ENCODE measurements at regions not wholly inside any gene's neighbourhood (a gene's known extent, or its start where the extent isn't known, plus 50 kb on each side); places are given as distances from the start of the nearest gene placed in this dataset.

GRCh38 chr2:215794829-215795546 is 218.4 kb downstream of the MREG start:
- no peak overlapping the region for H3K4me3 ChIP-seq (ENCODE audit: control extremely low read depth in 1 of 5, extremely low read depth in 1 of 5, insufficient read depth in 1 of 5, low read depth in 2 of 5, low read length in 4 of 5)
- no peaks in the 10 kb centered on the region for H3K79me2 ChIP-seq (ENCODE audit: control insufficient read depth, insufficient read depth, low read length)
- H3K36me3 ChIP-seq (replicated peaks in 1 of 2; ENCODE audit: control extremely low read depth in 1 of 2, control insufficient read depth in 1 of 2, extremely low read depth in 1 of 2, insufficient read depth in 2 of 2, low read length in 1 of 2), result no peaks in the 10 kb centered on the region
- intact Hi-C loops (cut with micrococcal nuclease), result no loop called here
- no peak overlapping the region for H3K27ac ChIP-seq (ENCODE audit: low read length in 2 of 2)
- no peaks in the 10 kb centered on the region for H4K20me1 ChIP-seq (ENCODE audit: control insufficient read depth, insufficient read depth, low read length, poor library complexity, severe bottlenecking)
- no peaks in the 10 kb centered on the region for H3K9me3 ChIP-seq (ENCODE audit: control extremely low read depth in 1 of 3, control insufficient read depth in 2 of 3, insufficient read depth in 1 of 3, low read length in 2 of 3)
- POLR2A ChIA-PET, result no interaction called here
- H3K9ac ChIP-seq (ENCODE audit: low read length), result no peak overlapping the region
- no peak overlapping the region for H2AFZ ChIP-seq (ENCODE audit: insufficient read depth, low read depth, low read length, poor library complexity, severe bottlenecking)
- no peaks in the 10 kb centered on the region for H3K4me1 ChIP-seq (ENCODE audit: control insufficient read depth in 2 of 2, insufficient read depth in 2 of 2, low read length in 2 of 2)
- no peak for DNase-seq
- H3K4me1 Mint-ChIP-seq, result no peaks in the 10 kb centered on the region
- no peak overlapping the region for H3K4me2 ChIP-seq (replicated peaks; ENCODE audit: low read depth, low read length, poor library complexity, severe bottlenecking)
- no peaks in the 10 kb centered on the region for H3K27me3 ChIP-seq (replicated peaks in 1 of 4; ENCODE audit: control extremely low read depth in 1 of 4, control insufficient read depth in 3 of 4, insufficient read depth in 4 of 4, low read length in 3 of 4)
- H3K27ac Mint-ChIP-seq, result no peak overlapping the region
- peaks cover 14% of the 10 kb centered on the region for H3K27me3 Mint-ChIP-seq
- no peaks in the 10 kb centered on the region for H3K9me3 Mint-ChIP-seq (ENCODE audit: insufficient read depth)
- TF ChIP-seq CTCF (IDR thresholded peaks at IDR 0.05) (no peak), EZH2 (IDR thresholded peaks at IDR 0.05; ENCODE audit: borderline replicate concordance, insufficient read depth, low read depth, low read length, poor library complexity, severe bottlenecking) (no peak)
- no peak for ATAC-seq (ENCODE audit: low read depth)
- H3K4me3 Mint-ChIP-seq, result no peak overlapping the region
- 89% methylated on average over 5 of the region's 5 CpGs for WGBS (ENCODE audit: insufficient coverage)
- CTCF ChIA-PET, result interaction anchor here (1.2 kb wide), 1 partner anchor 34 kb away, joined by 3 read pairs; no protein-coding TSS in a partner anchor

GRCh38 chr2:215793747-215794595 is 219.4 kb downstream of the MREG start:
- H3K4me1 Mint-ChIP-seq, result no peaks in the 10 kb centered on the region

More at GRCh38 chr2:215793747-215794595, 219.4 kb downstream of the MREG start:
- Histone ChIP-seq H3K27me3 (replicated peaks in 1 of 4; ENCODE audit: control extremely low read depth in 1 of 4, control insufficient read depth in 3 of 4, insufficient read depth in 4 of 4, low read length in 3 of 4) (no peaks in the 10 kb centered on the region), H3K27ac (ENCODE audit: low read length in 2 of 2) (no peak overlapping the region), H4K20me1 (ENCODE audit: control insufficient read depth, insufficient read depth, low read length, poor library complexity, severe bottlenecking) (no peaks in the 10 kb centered on the region), H3K36me3 (replicated peaks in 1 of 2; ENCODE audit: control extremely low read depth in 1 of 2, control insufficient read depth in 1 of 2, extremely low read depth in 1 of 2, insufficient read depth in 2 of 2, low read length in 1 of 2) (no peaks in the 10 kb centered on the region), H3K4me3 (ENCODE audit: control extremely low read depth in 1 of 5, extremely low read depth in 1 of 5, insufficient read depth in 1 of 5, low read depth in 2 of 5, low read length in 4 of 5) (no peak overlapping the region), H3K79me2 (ENCODE audit: control insufficient read depth, insufficient read depth, low read length) (no peaks in the 10 kb centered on the region), H3K4me2 (replicated peaks; ENCODE audit: low read depth, low read length, poor library complexity, severe bottlenecking) (no peak overlapping the region), H2AFZ (ENCODE audit: insufficient read depth, low read depth, low read length, poor library complexity, severe bottlenecking) (no peak overlapping the region), H3K9me3 (ENCODE audit: control extremely low read depth in 1 of 3, control insufficient read depth in 2 of 3, insufficient read depth in 1 of 3, low read length in 2 of 3) (no peaks in the 10 kb centered on the region), H3K9ac (ENCODE audit: low read length) (no peak overlapping the region), H3K4me1 (ENCODE audit: control insufficient read depth in 2 of 2, insufficient read depth in 2 of 2, low read length in 2 of 2) (no peaks in the 10 kb centered on the region)
- ChIA-PET POLR2A (no interaction called here), CTCF (no interaction called here)
- DNase-seq (no peak), ATAC-seq (ENCODE audit: low read depth) (no peak)
- peaks cover 4% of the 10 kb centered on the region for H3K27me3 Mint-ChIP-seq
- intact Hi-C loops (cut with micrococcal nuclease), result no loop called here
- no peak overlapping the region for H3K4me3 Mint-ChIP-seq
- H3K9me3 Mint-ChIP-seq (ENCODE audit: insufficient read depth), result no peaks in the 10 kb centered on the region
- TF ChIP-seq CTCF (IDR thresholded peaks at IDR 0.05) (no peak), EZH2 (IDR thresholded peaks at IDR 0.05; ENCODE audit: borderline replicate concordance, insufficient read depth, low read depth, low read length, poor library complexity, severe bottlenecking) (no peak)
- 100% methylated on average over 1 of the region's 3 CpGs for WGBS (ENCODE audit: insufficient coverage)
- H3K27ac Mint-ChIP-seq, result no peak overlapping the region
